NCI-H748 (cell line): ENCODE measurements at regions not wholly inside any gene's neighbourhood (a gene's known extent, or its start where the extent isn't known, plus 50 kb on each side); places are given as distances from the start of the nearest gene placed in this dataset.

Source experiments
- DNase-seq: peaks from one replicate; lab custom pipeline; 2025; ENCODE audit not compliant: unreplicated experiment; lab: John Stamatoyannopoulos, UW

GRCh38 chr18:24561369-24561965, 101.0 kb downstream of the HRH4 start:
- DNase-seq, result no peak

GRCh38 chr18:24567199-24567598, 106.8 kb downstream of the HRH4 start:
- DNase-seq, result no peak

DNA sequence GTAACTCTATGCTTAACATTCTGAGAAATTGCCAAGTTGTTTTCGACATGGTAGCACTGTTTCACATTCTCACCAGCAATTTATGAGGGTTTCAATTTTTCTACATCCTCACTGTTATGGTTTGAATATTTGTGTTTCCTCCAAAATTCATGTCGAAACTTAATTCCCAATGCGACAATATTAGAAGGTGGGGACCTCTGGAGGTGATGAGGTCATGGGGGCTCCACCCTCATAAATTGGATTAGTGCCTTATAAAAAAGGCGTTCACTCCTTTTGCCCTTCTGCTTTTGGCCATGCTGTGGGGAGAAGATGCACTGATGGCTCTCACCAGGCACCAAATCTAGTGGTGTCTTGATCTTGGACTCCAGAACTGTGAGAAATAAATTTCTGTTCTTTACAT, 110.3 kb downstream of the HRH4 start:
- DNase-seq, result no peak

- DNase-seq, result peak; percentile 45
These were observed 122.3 kb downstream of the HRH4 start for GRCh38 chr18:24582771-24583170.

DNA sequence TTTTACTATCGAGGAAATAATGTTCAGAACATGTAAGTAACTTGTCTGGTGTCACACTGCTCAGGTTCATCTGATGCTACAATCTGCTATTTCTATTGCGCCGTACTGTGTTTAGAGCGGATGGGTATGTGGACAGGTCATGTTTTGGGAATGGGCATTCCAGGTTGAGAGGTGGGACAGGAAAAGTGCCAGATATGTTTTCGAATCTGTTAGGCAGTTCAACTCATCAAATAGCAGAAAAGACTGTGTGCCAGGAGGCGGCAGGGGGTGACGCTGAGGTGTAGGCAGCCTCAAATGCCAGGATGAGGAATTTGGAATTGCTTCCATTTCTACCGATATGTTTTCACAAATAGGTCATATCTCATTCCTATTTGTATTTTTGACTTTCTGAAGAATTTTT, 123.8 kb downstream of the HRH4 start:
- no peak for DNase-seq

GRCh38 chr18:24584813-24585212, 124.4 kb downstream of the HRH4 start:
- DNase-seq, result no peak

GRCh38 chr18:24585996-24586566, 125.6 kb downstream of the HRH4 start:
- DNase-seq, result no peak

DNA sequence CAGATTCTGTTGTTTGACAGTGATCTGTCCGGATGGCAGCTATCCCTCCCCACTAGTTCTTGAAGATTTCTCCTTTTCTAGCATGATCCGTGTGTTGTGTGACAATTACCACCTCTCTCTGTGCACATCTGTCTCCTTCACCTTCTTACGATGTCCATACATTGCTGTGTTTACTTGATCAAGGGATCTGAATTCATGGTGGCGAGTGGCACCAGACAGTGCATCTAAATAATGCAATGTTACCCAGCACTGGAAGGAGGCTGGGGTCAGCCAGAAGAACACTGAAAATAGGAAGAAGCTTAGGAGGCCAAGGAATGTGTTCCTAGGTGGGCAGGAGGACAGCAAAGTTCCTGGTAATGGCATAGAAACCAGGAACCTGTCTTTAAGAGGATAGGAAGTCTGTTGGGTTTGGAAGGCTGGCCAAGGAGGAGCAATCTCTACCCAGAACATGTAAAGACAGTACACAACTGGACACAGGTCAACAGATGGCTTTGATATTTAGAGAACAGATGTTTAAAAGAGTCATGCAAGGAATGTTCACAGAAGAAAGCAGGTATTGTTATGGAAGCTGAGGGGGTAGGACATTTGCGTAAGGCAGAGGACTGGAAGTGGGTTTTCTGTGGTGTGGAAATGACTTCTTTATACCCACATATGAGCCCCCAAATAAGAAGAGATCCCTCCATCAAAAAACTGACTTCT, 126.4 kb downstream of the HRH4 start:
- no peak for DNase-seq

DNA sequence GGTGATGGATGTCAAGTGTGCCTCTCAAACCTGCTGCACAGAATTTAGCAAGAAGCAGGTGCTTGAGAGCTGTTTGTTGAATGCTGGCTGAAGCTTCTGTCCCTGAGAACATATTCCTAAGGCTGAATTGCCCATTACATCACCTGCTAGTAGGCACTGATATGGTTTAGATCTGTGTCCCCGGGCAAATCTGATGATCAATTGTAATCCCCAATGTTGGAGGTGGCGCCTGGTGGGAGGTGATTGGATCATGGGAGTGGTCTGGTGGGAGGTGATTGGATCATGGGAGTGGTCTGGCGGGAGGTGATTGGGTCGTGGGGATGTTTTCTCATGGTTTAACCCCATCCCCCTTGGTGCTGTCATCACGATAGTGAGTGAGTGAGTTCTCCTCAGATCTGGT, 128.0 kb downstream of the HRH4 start:
- no peak for DNase-seq

GRCh38 chr18:24590946-24591345, 130.5 kb downstream of the HRH4 start:
- no peak for DNase-seq

- no peak for DNase-seq
These were observed 133.0 kb downstream of the HRH4 start for GRCh38 chr18:24593401-24593800.

DNA sequence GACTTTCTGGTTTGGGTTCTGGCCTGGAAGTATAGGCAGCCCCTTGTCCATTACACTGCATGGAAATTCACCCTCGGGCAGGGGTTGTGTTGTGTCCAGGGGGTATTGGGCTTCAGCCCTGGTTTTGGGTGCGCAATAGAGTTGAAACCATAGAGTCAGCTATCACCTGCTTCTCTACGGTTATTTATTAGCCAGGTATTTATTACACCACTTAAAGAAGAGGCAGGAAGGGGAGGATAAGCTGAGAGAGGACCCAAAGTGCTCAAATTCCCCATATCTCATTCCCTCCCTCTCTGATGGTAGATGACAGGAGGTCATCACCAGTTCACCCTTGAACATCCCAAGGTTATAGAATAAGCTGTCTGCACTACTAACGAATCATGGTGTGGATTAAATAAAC, 133.4 kb downstream of the HRH4 start:
- no peak for DNase-seq

DNA sequence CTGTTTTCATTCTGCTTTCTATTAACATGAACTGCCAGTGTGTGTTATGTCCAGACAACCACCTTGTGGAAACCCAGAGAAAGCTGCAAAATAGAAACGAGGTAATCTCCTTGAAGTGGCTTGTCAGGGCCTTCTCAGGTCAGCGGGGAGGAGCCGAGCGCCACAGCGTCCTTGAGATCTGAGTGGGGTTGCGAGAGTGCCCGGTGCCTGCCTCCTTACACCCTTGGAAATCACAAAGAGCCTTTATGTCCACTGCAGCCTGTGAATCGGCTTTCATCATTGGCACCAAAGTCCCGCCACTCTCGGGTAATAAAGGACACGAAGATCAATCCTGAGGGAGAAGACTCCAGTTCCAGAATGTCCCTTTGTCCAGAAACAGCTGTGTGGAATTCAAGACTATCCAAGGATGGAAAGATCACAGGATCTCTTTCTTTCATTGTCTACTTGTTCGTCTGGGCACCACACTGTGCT, 135.2 kb downstream of the HRH4 start:
- DNase-seq, result no peak

DNA sequence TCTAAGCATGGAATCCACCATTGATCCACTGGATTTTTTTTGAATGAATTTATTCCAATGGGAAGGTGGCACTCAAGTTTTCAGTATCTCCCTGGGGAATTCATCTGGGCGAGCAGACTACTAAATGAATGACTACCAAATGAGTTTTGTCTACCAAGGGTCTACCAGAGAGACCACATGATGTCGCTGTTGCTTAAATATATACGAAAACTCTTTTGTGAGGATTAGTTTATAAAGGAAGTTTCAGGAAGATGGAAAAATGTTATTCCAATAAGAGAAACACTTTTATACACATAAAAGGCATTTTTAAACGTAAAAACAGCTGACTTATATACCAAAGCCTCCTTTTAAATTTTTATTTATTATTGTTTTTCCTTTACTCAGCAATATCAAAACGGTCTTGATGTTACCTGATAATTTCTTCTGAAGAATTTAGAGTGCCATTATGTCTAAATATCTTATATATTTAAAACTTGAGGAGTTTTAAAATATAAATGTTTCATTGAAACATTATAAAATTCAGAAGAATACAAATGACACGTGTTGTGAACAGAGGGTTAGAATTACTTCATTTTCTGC, 139.7 kb downstream of the HRH4 start:
- peak; percentile 78 for DNase-seq

DNA sequence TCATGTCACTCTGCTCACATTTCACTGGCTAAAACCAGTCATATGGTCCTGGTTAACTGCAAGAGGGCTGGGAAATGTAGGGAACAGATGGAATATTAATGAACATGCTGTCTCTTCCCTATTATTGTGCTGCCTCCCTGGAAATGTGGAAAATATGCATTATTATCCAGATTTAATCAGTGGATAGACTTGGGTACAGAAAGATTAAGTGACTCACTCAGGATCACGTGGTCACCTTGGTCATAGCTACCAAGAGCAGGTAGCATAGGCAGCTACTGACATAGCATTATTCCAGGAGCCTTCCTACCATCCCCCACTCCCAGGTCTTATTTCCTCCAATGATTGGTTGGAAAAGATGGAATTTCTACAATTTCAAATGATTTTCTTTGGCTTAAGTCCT, 141.1 kb downstream of the HRH4 start:
- DNase-seq, result no peak

DNA sequence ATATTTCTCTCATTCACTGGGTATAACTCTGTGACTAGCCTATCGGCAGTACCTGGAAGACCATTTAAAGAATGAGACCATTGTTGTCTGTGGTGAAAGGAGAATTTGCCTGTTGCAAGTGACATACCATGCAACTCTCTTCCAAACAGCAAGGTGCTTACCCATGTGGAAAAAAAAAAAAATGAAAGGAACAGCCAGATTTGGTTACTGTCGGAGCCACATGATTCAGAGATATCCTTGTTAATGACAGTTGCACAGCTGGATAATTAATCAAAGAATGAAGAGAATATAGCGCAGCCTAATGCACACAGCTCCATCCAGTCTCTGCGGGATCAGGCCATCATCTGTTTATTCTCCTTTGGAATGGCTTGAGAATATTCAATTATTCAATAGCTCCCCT, 141.8 kb downstream of the HRH4 start:
- peak; percentile 27 for DNase-seq

- no peak for DNase-seq
These were observed 142.7 kb downstream of the HRH4 start for GRCh38 chr18:24603151-24603550.

DNA sequence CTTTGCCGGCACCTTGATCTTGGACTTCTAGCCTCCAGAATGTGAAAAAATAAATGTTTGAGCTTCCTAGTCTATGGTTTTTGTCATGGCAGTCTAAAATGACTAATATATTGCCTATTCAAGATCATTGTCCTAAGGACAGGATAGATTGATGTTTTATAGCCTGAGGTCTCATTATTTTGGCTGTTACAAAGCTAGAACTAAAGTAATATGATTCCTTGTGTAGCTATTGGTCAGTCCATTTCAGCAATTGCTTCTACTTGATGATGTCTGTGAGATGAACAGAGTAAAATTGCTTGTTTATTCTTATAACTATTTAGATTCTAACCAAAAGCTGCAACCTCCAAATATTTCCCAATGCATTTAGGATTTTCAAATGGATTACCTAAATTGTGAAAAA, 145.0 kb downstream of the HRH4 start:
- no peak for DNase-seq

DNA sequence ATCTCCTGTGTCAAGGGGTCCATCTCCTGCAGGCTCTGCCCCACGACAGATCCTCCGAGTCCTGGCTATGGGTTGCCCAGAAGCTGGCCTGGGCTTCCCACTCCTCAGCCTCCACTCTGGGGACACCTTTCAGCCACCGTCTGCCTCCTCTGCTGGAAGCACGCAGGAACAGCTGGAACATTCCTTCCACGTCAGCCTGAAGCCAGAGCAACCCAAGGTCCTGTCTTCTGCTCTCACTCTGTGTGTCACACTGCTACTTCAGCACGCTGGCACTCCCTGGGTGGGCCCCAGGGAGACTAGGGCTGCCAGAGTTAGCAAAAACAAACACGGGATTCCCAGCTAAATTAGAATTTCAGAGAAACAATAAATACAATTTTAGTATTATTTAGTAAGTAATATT, 148.8 kb downstream of the HRH4 start:
- no peak for DNase-seq

- DNase-seq, result no peak
These were observed 150.6 kb downstream of the HRH4 start for GRCh38 chr18:24611075-24611474.

DNA sequence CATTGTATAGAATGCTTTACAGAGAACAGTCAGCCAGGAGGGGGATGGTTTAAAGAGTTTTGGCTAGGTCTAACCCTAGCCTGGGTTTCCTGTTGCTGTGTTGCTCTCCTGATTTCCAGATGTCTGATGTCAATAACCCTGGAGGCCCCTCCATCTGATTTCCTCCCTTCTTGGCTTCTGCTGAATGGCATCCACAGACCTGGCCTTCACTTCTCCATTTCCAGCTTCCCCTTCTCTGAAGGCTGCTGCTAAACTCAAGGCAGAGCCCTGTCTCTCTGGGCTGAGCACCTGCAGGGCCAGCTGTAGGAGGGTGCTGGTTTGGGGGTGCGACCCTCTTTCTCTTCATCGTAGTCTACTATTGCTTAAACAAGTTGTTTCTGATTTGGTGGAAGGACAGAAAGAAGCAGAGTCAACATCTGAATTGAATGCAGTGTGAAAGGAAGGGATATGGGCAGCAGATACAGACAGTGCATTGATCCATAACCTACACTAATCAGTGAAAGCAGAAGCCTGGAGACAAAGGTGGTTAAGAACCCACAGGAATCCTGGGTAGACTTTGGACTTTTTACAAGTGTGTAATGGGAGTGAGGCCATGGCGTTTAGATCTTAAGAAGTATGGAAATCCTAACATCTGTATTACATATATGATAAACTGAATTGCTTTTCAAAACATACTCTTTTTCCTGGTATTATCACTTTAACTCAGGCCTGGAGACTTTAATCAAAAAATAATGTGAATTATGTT, 153.6 kb downstream of the HRH4 start:
- no peak for DNase-seq

DNA sequence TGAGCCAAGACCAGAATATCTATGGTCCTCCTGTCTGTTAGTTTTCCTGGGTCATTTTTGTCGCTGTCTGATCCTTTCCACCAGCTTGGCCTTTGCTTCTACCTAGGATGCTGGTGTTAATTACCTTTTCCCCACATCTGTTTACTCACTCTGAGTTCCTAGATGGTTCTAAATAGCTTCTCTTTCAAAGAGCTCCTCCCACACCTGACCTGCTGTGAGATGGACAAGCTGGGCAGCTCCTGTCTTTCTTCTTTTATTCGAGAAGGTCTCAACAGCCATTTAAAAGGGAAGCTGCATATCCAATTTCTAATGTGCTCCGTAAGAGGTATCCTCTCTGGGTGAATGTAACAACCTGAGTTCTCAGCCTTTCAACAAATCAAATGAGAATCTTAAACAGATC, 156.2 kb downstream of the HRH4 start:
- peak; percentile 97 for DNase-seq
